Smooth muscle cell (in vitro differentiated cells): ENCODE measurements at regions not wholly inside any gene's neighbourhood (a gene's known extent, or its start where the extent isn't known, plus 50 kb on each side); places are given as distances from the start of the nearest gene placed in this dataset.

ENCODE experiments used
- DNase-seq: peaks from one replicate; lab custom pipeline; 2025; ENCODE audit not compliant: unreplicated experiment; lab: John Stamatoyannopoulos, UW
- H2AFZ ChIP-seq: fragments of 200-600 bp; sonication (generic); 2 replicates; pipeline ENCODE4 v1.6.0; 2016; ENCODE audit warnings: antibody characterized with exemption, low read depth, mild to moderate bottlenecking
- H3F3A ChIP-seq: fragments of 200-600 bp; sonication (generic); 2 replicates; pipeline ENCODE4 v1.6.0; 2017; ENCODE audit warnings: antibody characterized with exemption, low read depth
- H3K27ac ChIP-seq: fragments of 200-600 bp; sonication (generic); 2 replicates; pipeline ENCODE4 v1.5.1; 2016; ENCODE audit warnings: low read depth, mild to moderate bottlenecking
- H3K27me3 ChIP-seq: fragments of 200-600 bp; sonication (generic); 2 replicates; pipeline ENCODE4 v1.6.1; 2016; ENCODE audit warnings: low read depth, mild to moderate bottlenecking
- H3K36me3 ChIP-seq: fragments of 200-600 bp; sonication (generic); 2 replicates; pipeline ENCODE4 v1.5.1; 2016; ENCODE audit warnings: low read depth
- H3K4me1 ChIP-seq: fragments of 200-600 bp; sonication (generic); 2 replicates; pipeline ENCODE4 v1.5.1; 2016; ENCODE audit warnings: low read depth
- H3K4me2 ChIP-seq: fragments of 200-600 bp; sonication (generic); 2 replicates; pipeline ENCODE4 v1.6.0; 2016; ENCODE audit warnings: mild to moderate bottlenecking
- H3K4me3 ChIP-seq: fragments of 200-600 bp; sonication (generic); 2 replicates; pipeline ENCODE4 v1.5.1; 2016; ENCODE audit warnings: mild to moderate bottlenecking
- H3K79me2 ChIP-seq: fragments of 200-600 bp; sonication (generic); 2 replicates; pipeline ENCODE4 v1.6.0; 2016; ENCODE audit warnings: low read depth, mild to moderate bottlenecking
- H3K9ac ChIP-seq: fragments of 200-600 bp; sonication (generic); 2 replicates; pipeline ENCODE4 v1.6.0; 2016; ENCODE audit warnings: low read depth
- H3K9me3 ChIP-seq: fragments of 200-600 bp; sonication (generic); replicated peaks from 2 replicates; pipeline ENCODE4 v1.5.1; 2016; ENCODE audit warnings: low read depth
- H4K20me1 ChIP-seq: fragments of 200-600 bp; sonication (generic); 2 replicates; pipeline ENCODE4 v1.6.0; 2016; ENCODE audit warnings: low read depth
- WGBS: methylation state at CpG from one replicate; pipeline ENCODE4 v1.1.7; 2016; ENCODE audit warnings: low lambda C conversion rate; 5-methylcytosine and 5-hydroxymethylcytosine counted together
- TF ChIP-seq, protein P1 (sequence below): fragments of 200-600 bp; sonication (generic); IDR thresholded peaks from 2 replicates; pipeline ENCODE4 v1.5.1; 2017; ENCODE audit warnings: borderline replicate concordance, mild to moderate bottlenecking, antibody characterized with exemption; ENCODE audit not compliant: insufficient read depth, poor library complexity, severe bottlenecking

DNA sequence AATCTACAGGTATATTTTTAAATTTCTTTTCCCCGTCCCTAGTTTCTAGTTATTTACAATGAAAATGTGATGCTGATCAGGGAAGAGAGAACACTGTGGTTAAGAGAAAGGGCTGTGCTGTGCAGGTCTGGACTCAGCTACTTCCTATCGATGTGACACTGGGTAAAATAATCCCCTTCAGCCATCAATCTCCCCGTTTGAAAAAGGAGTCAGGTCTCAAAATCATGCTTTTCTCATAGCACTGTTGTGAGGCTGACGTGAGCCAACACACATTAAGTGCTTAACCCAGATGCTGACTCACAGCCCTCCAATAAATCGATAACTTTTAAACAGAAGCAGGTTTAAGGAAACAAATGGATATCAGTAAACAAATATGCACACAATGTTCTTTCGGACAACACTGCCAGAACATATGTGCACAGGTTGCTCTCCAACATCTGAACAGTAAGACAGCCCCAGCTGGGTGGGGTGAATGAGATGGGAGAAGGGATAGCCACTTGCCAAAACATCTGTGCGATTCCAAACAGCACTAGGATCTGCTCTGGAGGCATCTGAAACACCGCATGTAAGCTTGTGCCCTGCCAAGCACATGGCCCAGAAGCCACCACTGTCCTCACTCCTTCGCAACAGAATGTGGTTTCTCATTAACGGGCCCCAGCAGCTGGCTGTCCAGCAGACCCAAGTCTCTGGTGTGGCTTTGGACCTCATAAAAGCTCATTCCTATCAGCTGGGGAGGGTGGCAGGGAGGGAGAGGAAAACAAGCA, 143.2 kb upstream of the PRICKLE2 start:
- Histone ChIP-seq H3K4me2 (peak overlapping the region; percentile 26), H3K9me3 (no peaks in the 10 kb centered on the region), H3K27ac (peak overlapping the region; percentile 9), H4K20me1 (peaks cover 8% of the 10 kb centered on the region), H2AFZ (no peak overlapping the region), H3K4me1 (no peaks in the 10 kb centered on the region), H3K9ac (no peak overlapping the region), H3K79me2 (no peaks in the 10 kb centered on the region), H3K4me3 (no peak overlapping the region), H3K36me3 (no peaks in the 10 kb centered on the region), H3F3A (peaks cover 18% of the 10 kb centered on the region), H3K27me3 (no peaks in the 10 kb centered on the region)
- TF ChIP-seq, protein P1, sequence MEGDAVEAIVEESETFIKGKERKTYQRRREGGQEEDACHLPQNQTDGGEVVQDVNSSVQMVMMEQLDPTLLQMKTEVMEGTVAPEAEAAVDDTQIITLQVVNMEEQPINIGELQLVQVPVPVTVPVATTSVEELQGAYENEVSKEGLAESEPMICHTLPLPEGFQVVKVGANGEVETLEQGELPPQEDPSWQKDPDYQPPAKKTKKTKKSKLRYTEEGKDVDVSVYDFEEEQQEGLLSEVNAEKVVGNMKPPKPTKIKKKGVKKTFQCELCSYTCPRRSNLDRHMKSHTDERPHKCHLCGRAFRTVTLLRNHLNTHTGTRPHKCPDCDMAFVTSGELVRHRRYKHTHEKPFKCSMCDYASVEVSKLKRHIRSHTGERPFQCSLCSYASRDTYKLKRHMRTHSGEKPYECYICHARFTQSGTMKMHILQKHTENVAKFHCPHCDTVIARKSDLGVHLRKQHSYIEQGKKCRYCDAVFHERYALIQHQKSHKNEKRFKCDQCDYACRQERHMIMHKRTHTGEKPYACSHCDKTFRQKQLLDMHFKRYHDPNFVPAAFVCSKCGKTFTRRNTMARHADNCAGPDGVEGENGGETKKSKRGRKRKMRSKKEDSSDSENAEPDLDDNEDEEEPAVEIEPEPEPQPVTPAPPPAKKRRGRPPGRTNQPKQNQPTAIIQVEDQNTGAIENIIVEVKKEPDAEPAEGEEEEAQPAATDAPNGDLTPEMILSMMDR, result no peak
- WGBS, result 28% methylated on average over 10 of the region's 10 CpGs
- DNase-seq, result peak; percentile 29

DNA sequence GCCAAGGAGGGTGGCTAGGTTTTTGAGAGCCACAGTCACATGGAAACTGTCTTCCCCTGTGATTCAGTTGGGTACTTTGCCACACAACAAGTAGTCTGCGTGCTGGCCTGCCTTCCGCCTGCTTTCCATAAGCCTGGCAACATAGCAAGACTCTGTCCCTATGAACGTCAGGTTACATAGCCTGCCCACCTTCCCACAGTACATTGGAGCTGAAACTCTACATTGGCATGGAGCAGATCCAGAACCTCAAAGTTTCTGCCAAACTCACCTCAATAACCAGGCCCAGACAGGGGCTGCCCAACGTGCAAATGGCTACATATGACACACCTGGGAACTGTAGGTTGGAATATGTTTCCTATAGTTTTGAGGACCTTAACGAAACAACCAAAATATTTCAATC, 140.6 kb upstream of the PRICKLE2 start:
- no peaks in the 10 kb centered on the region for H3K79me2 ChIP-seq
- TF ChIP-seq, protein P1, result no peak
- H3K4me3 ChIP-seq, result no peak overlapping the region
- no peaks in the 10 kb centered on the region for H3K27me3 ChIP-seq
- WGBS, result 93% methylated on average over 5 of the region's 5 CpGs
- no peaks in the 10 kb centered on the region for H3K36me3 ChIP-seq
- H3K9ac ChIP-seq, result no peak overlapping the region
- H2AFZ ChIP-seq, result no peak overlapping the region
- no peaks in the 10 kb centered on the region for H3K4me1 ChIP-seq
- peaks cover 18% of the 10 kb centered on the region for H3F3A ChIP-seq
- DNase-seq, result no peak
- no peaks in the 10 kb centered on the region for H3K9me3 ChIP-seq
- H3K27ac ChIP-seq, result no peak overlapping the region
- no peak overlapping the region for H3K4me2 ChIP-seq
- H4K20me1 ChIP-seq, result peaks cover 8% of the 10 kb centered on the region

DNA sequence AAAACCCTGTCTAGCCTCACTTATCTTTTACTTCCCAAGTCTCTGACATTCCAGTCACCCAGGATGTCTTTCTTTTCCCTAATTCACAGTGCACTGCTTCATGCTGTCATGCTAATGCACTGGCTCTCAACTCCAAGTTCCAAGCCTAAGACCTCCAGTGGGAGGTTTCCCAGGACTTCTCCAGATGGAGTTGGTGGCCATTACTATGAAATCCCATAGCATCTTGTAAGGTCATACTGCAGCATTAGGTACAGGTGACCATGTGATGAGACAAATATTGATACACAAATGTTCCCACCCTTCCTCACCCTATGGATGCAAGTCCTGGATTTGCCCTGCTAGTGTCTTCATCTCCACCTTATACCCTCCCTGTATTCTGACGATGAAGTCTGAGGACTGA, 138.6 kb upstream of the PRICKLE2 start:
- peaks cover 6% of the 10 kb centered on the region for H3K4me1 ChIP-seq
- 100% methylated on average over 1 of the region's 1 CpG for WGBS
- H3K4me2 ChIP-seq, result no peak overlapping the region
- H4K20me1 ChIP-seq, result no peaks in the 10 kb centered on the region
- TF ChIP-seq, protein P1, result no peak
- no peak overlapping the region for H3K9ac ChIP-seq
- H3K79me2 ChIP-seq, result no peaks in the 10 kb centered on the region
- no peak for DNase-seq
- H3K36me3 ChIP-seq, result no peaks in the 10 kb centered on the region
- H2AFZ ChIP-seq, result no peak overlapping the region
- no peak overlapping the region for H3K27ac ChIP-seq
- H3K27me3 ChIP-seq, result no peaks in the 10 kb centered on the region
- H3F3A ChIP-seq, result peaks cover 12% of the 10 kb centered on the region
- no peak overlapping the region for H3K4me3 ChIP-seq
- no peaks in the 10 kb centered on the region for H3K9me3 ChIP-seq
